HuH-7.5 (cell line): ENCODE measurements at regions not wholly inside any gene's neighbourhood (a gene's known extent, or its start where the extent isn't known, plus 50 kb on each side); places are given as distances from the start of the nearest gene placed in this dataset.

Experiments used
- DNase-seq: peaks from one replicate; pipeline ENCODE4 v3.0.0; 2011; ENCODE audit warnings: low spot score

DNA sequence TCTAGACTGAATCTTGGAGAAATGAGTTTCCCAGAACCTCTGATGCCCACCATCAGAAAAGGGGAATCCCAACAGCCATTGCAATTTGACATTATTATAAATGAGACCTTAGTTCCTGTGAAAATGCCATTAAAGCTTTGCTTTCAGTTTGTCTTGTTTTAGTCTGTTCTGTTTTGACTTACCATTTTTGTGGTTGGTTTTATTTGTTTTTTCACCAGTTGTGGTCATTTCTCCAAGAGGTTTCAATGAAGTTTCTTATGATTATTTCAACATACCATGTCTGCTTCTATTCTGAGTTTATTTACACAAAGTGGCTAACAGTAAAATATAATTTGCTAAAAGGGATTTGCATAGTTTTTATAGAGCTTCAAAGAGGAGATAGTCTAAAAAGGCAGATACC is 175.0 kb upstream of the MCTP2 start:
- DNase-seq, result no peak

DNA sequence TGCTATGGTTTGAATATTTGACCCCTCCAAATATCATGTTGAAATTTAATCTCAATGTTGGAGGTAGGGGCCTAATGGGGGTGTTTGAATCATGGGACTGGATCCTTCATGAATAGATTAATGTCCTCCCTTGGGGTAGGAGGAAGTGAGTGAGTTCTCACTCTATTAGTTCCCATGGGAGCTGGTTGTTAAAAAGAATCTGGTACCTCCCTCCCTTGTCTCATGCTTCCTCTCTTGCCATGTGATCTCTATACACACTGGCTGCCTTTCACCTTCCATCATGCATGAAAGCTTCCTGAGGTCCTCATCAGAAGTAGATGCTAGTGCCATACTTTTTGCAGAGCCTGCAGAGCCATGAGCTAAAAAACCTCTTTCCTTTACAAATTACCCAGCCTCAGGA is 177.7 kb upstream of the MCTP2 start:
- DNase-seq, result no peak

- no peak for DNase-seq
Measured at GRCh38 chr15:94052711-94053110, 178.7 kb upstream of the MCTP2 start.

- no peak for DNase-seq
Measured at GRCh38 chr15:94047566-94047965, 183.8 kb upstream of the MCTP2 start.

GRCh38 chr15:94042180-94042928 is 189.0 kb upstream of the MCTP2 start:
- no peak for DNase-seq

- no peak for DNase-seq
Measured at GRCh38 chr15:94041746-94042145, 189.6 kb upstream of the MCTP2 start.

- no peak for DNase-seq
Measured at GRCh38 chr15:94040541-94041248, 190.7 kb upstream of the MCTP2 start.

DNA sequence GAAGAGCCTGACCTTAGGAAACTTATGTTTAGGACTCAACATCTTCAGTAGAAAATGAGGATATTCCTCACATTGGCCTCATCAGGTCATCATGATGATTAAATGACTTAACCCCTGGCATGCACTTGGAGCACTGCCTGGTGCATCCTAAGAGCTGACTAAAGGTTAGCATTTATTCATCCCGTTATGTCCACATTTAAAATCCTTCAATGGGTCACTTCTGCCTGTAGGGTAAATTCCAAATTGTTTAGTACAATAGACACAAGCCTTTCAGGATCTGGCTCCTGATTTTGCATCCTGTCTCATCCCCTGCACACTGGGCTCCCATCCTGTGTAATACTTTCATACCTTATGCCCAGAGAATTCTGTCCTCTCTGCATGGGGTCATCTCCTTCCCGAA is 195.2 kb upstream of the MCTP2 start:
- no peak for DNase-seq

GRCh38 chr15:94033683-94034020 is 197.7 kb upstream of the MCTP2 start:
- DNase-seq, result no peak

DNA sequence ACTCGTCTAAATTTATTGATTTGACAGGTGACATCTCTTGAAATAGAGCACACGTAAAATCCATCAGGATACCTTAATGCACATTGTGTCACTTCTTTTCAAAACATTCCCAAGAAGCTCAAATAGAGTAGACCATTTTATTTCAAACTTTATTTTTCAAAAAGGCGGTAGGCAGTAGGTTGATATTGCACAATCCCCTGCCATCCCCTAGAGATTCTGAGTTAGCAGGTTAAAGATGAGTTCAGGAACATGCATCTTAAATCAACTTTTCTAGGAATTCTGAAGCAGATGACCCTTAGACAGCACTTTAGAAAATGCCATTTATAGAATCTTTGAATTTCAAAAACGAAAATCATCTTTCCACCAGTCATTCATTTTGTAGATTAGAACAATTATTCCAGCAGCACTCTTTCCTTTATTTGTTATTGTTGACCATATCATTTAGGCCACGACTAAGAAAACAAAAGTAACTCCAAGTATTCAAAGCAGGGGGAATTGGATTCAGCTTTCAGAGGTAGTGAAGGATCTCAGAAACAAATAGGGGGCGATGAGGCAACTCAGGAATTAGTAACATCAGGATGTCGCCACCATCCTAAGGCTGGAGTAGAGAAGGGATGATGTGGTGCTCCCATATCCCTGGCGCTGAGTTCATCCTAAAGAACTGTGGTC is 198.2 kb upstream of the MCTP2 start:
- no peak for DNase-seq

- no peak for DNase-seq
Measured at GRCh38 chr15:94032571-94032970, 198.8 kb upstream of the MCTP2 start.

GRCh38 chr15:94031072-94031471 is 200.3 kb upstream of the MCTP2 start:
- no peak for DNase-seq

DNA sequence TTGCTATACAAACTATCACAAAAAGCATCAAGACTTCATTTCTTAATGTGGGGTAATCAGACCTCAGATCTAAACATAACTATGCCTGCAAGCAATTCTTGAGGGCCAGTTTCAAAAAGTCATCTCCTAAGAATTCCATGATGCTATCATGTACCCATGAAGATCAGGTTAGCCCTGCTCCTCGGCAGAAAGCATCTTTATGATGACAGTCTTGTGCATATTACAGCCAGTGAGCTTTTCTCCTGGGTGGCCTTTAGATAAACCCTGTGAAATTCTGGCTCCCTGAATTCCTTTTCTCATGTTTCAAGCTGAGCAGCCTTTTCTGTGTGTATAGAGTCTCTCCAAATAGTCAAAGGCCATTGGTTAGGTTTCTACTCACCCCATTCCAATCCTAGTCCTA is 201.9 kb upstream of the MCTP2 start:
- DNase-seq, result no peak

DNA sequence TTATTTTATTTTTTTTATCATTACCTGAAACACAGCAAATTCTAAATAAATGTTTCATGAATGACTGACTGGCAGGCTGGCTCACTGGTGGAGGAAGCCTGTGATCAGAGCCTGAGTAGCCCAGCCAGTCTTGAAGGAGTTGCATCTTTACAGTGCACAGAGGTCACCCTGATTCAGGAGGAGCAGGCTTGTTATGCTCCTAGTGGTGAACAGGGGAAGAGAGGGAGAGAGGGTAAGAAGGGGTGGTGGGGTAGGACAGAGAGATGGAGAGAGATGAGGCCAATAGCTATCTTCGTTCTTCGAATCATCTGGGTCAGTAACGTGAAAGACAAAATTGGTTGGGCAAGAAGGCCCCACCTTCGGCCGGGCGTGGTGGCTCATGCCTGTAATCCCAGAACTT is 202.6 kb upstream of the MCTP2 start:
- no peak for DNase-seq

- DNase-seq, result no peak
Measured at GRCh38 chr15:94028121-94028520, 203.2 kb upstream of the MCTP2 start.

DNA sequence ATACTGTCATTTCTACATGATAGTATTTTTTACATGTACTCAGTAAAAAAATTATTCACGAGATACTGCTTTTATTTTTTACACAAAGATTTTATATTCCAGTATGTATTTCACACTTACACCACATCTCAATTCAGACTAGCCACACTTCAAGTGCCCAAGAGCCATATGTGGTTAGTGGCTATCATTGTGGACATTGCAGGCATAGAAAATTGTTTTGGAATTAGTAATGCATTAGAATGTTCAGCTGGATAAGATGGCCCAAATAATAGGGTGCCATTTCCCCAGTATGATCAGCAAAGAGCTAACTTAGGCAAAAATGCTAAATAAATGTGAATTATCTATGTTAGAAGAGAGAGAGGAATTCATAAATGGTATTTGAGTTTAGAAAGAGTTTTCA is 203.8 kb upstream of the MCTP2 start:
- DNase-seq, result no peak

- DNase-seq, result no peak
Measured at GRCh38 chr15:94026458-94027304, 204.7 kb upstream of the MCTP2 start.

- no peak for DNase-seq
Measured at GRCh38 chr15:94023531-94023930, 207.8 kb upstream of the MCTP2 start.

- DNase-seq, result no peak
Measured at GRCh38 chr15:94021621-94022320, 209.6 kb upstream of the MCTP2 start.

DNA sequence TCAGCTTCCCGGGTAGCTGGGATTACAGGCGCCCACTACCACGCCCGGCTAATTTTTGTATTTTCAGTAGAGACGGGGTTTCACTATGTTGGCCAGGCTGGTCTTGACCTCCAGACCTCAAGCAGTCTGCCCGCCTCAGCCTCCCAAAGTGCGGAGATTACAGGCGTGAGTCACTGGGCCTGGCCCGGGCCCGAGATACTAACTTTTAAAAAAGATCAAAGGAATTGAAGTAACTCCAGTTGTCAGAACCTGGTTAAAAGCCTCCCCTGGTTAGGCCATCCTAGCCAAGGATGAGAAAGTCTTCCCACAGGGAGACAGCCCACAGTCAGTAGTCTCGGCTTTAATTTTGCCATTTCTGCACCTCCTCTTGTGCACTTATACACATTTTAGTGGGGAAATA is 212.3 kb upstream of the MCTP2 start:
- DNase-seq, result no peak

GRCh38 chr15:94015324-94015723 is 216.0 kb upstream of the MCTP2 start:
- no peak for DNase-seq
